K562 (cell line): ENCODE measurements at regions not wholly inside any gene's neighbourhood (a gene's known extent, or its start where the extent isn't known, plus 50 kb on each side); places are given as distances from the start of the nearest gene placed in this dataset.

ENCODE experiments used
- ATAC-seq: fragments of 200-7000 bp; cut with Tn5 transposase; 3 replicates; pipeline ENCODE4 v1.9.1; 2020; ENCODE audit warnings: moderate library complexity
- BruUV-seq: library from RNA; stranded (reverse); fragments of 400-500 nt; replicated peaks from 2 replicates; lab custom pipeline; 2021; lab: Mats Ljungman, UMichigan
- CTCF ChIA-PET: fragments of 300-600 bp; formaldehyde crosslinking; extraction: SDS; loops from one replicate; lab custom pipeline; 2021; ENCODE audit warnings: low intra/inter-chr PET ratio; lab: Yijun Ruan, JAX
- POLR2A ChIA-PET: fragments of 300-600, 350-650 bp; sonication (Branson Sonifier 250); formaldehyde crosslinking; extraction: SDS; loops from one replicate; lab custom pipeline; 2021; ENCODE audit warnings: antibody characterized with exemption, inconsistent platforms; lab: Yijun Ruan, JAX
- DNase-seq, 4 experiments: peaks; one replicate each; pipeline versions ENCODE4 v3.0.0 to v3.0.0-alpha.2; 2011 to 2018; ENCODE audit warnings: low spot score in 3 of 4, mixed read lengths in 3 of 4; ENCODE audit errors: extremely low read depth in 1 of 4
- FAIRE-seq: peaks from 2 replicates; lab custom pipeline; 2011; peaks lifted over from hg19 to GRCh38; lab: Jason Lieb, UNC
- H2AFZ ChIP-seq: 2 replicates; pipeline ENCODE4 v1.6.0; 2011; ENCODE audit warnings: low read depth, low read length, control low read depth, inconsistent platforms
- H3K27ac ChIP-seq: fragments of 200-600 bp; 3 replicates; pipeline ENCODE4 v1.8.0; 2011; ENCODE audit warnings: low read depth, mild to moderate bottlenecking, control low read depth, inconsistent platforms, low read length, moderate library complexity, mixed read lengths; ENCODE audit errors: extremely low read depth
- H3K27me3 ChIP-seq, 2 experiments: fragments of 300-600 bp in 1 of 2; 2 replicates in 1 of 2; 3 replicates in 1 of 2; pipeline versions ENCODE4 v1.6.0 to v1.8.0; 2011; ENCODE audit warnings: inconsistent platforms in 2 of 2, low read length in 2 of 2, mild to moderate bottlenecking in 1 of 2, mixed read lengths in 1 of 2, moderate library complexity in 1 of 2; ENCODE audit not compliant: control insufficient read depth in 2 of 2, insufficient read depth in 2 of 2
- H3K36me3 ChIP-seq: fragments of 300-600 bp; 3 replicates; pipeline ENCODE4 v1.8.0; 2011; ENCODE audit warnings: mild to moderate bottlenecking, low read length, inconsistent platforms; ENCODE audit not compliant: control insufficient read depth, insufficient read depth
- H3K4me1 ChIP-seq, 2 experiments: fragments of 200-600 bp in 1 of 2; replicated peaks in 1 of 2; 2 replicates in 1 of 2; 3 replicates in 1 of 2; pipeline versions ENCODE4 v1.5.1 to v1.8.0; 2011; ENCODE audit warnings: inconsistent platforms in 2 of 2, low read length in 2 of 2, mild to moderate bottlenecking in 1 of 2, mixed read lengths in 1 of 2, moderate library complexity in 1 of 2; ENCODE audit not compliant: control insufficient read depth in 2 of 2, insufficient read depth in 2 of 2
- H3K4me2 ChIP-seq: 2 replicates; pipeline ENCODE4 v1.6.1; 2011; ENCODE audit warnings: low read length, control low read depth, inconsistent platforms, mixed read lengths; ENCODE audit not compliant: insufficient read depth
- H3K4me3 ChIP-seq: fragments of 200-600 bp; sonication (generic), shearing (Covaris generic); 2 replicates; pipeline ENCODE4 v1.5.1; 2016; ENCODE audit warnings: control low read depth, inconsistent platforms
- H3K79me2 ChIP-seq: fragments of 200-600 bp; 3 replicates; pipeline ENCODE4 v1.8.0; 2011; ENCODE audit warnings: low read length, inconsistent platforms; ENCODE audit not compliant: control insufficient read depth, insufficient read depth
- H3K9ac ChIP-seq, 2 experiments: 2 replicates each; pipeline versions ENCODE4 v1.6.0 to v1.6.1; 2011; ENCODE audit warnings: low read depth in 2 of 2, low read length in 2 of 2, control low read depth in 1 of 2, inconsistent platforms in 1 of 2, mild to moderate bottlenecking in 1 of 2, mixed read lengths in 1 of 2; ENCODE audit not compliant: insufficient read depth in 1 of 2
- H3K9me1 ChIP-seq: one replicate; pipeline ENCODE4 v1.6.0; 2011; ENCODE audit warnings: inconsistent platforms, mild to moderate bottlenecking, low read length, moderate library complexity; ENCODE audit not compliant: control insufficient read depth, insufficient read depth
- H3K9me3 ChIP-seq: replicated peaks from 2 replicates; pipeline ENCODE4 v1.5.1; 2011; ENCODE audit warnings: low read depth, low read length, inconsistent platforms; ENCODE audit not compliant: control insufficient read depth, insufficient read depth
- H4K20me1 ChIP-seq: replicated peaks from 2 replicates; pipeline ENCODE4 v1.6.1; 2011; ENCODE audit warnings: low read length, inconsistent platforms, mixed read lengths; ENCODE audit not compliant: control insufficient read depth, insufficient read depth
- ARID2 ChIP-seq: fragments of 450-650 bp; IDR thresholded peaks from 2 replicates; pipeline ENCODE4 v1.6.1; 2017; ENCODE audit warnings: antibody characterized with exemption, mild to moderate bottlenecking
- CTBP1 ChIP-seq: fragments of 450-650 bp; IDR thresholded peaks from 2 replicates; pipeline ENCODE4 v1.6.1; 2016; ENCODE audit warnings: borderline replicate concordance
- EHMT2 ChIP-seq: fragments of 450-650 bp; IDR thresholded peaks from 2 replicates; pipeline ENCODE4 v1.6.1; 2018; ENCODE audit warnings: antibody characterized with exemption
- SMAD3 ChIP-seq: fragments of 450-650 bp; formaldehyde crosslinking; conservative IDR thresholded peaks from 2 replicates; pipeline ENCODE4 v1.4.0; 2020; ENCODE audit warnings: mild to moderate bottlenecking
- SMARCB1 ChIP-seq: IDR thresholded peaks from 2 replicates; pipeline ENCODE4 v1.6.1; 2011; ENCODE audit warnings: improper control_type of control experiment, low read depth; ENCODE audit not compliant: insufficient read length
- ZNF23 ChIP-seq: fragments of 250-450 bp; sonication (Bioruptor Pico); IDR thresholded peaks from 2 replicates; pipeline ENCODE4 v1.4.0; 2020; ENCODE audit warnings: mild to moderate bottlenecking
- ZNF232 ChIP-seq: sonication (generic); formaldehyde crosslinking; IDR thresholded peaks from 2 replicates; pipeline ENCODE4 v1.8.0; 2022; ENCODE audit warnings: mild to moderate bottlenecking, missing genetic modification reagents
- WGBS: fragments of 100-300 bp; shearing (Covaris generic); methylation state at CpG from one replicate; pipeline ENCODE4 v1.1.6; 2016; ENCODE audit warnings: low coverage, mixed read lengths; ENCODE audit not compliant: insufficient coverage; ENCODE audit errors: missing lambda C conversion rate; 5-methylcytosine and 5-hydroxymethylcytosine counted together
- in situ Hi-C: fragments of 300-500 bp; cut with MboI; formaldehyde crosslinking; loops from 4 replicates; pipeline ENCODE4 v1.15.0; 2018; ENCODE audit warnings: inconsistent platforms, mixed read lengths
- intact Hi-C: fragments of 100-400 bp; cut with micrococcal nuclease; formaldehyde crosslinking; loops from 2 replicates; pipeline ENCODE4 v1.14.2; 2022
- TF ChIP-seq, protein P1 (sequence below): fragments of 450-650 bp; IDR thresholded peaks from 2 replicates; pipeline ENCODE4 v1.6.1; 2014; ENCODE audit warnings: low read depth, mild to moderate bottlenecking, moderate library complexity, borderline replicate concordance
- TF ChIP-seq, protein P2 (sequence below), 2 experiments: fragments of 450-650 bp; IDR thresholded peaks; 2 replicates each; pipeline ENCODE4 v1.6.1; 2016
- TF ChIP-seq, protein P3 (sequence below), 2 experiments: fragments of 450-650 bp; formaldehyde crosslinking in 1 of 2; IDR thresholded peaks; 2 replicates each; pipeline versions ENCODE4 v1.4.0 to v1.6.1; 2014 to 2020; ENCODE audit warnings: mild to moderate bottlenecking in 2 of 2, borderline replicate concordance in 1 of 2, low read depth in 1 of 2

DNA sequence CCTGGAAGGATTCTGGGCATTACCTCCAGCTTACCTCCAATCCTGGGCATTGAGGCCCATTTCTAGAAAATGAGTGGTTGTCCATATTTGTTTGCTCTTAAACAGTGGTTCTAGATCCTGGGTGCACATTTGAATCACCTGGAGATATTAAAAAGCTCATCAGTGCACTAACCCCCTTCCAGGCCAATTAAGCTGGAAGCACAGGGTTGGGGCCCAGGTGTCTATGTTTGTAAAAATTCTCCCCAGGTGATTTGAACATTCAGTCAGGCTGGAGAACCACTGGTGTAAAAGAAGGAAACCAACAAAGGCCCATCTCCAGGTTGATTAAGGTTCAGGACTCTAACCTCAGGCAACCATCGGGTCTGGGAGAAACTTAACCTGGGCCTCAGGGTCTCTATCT is 102.6 kb upstream of the NANOS1 start (continued):
- TF ChIP-seq, protein P1, sequence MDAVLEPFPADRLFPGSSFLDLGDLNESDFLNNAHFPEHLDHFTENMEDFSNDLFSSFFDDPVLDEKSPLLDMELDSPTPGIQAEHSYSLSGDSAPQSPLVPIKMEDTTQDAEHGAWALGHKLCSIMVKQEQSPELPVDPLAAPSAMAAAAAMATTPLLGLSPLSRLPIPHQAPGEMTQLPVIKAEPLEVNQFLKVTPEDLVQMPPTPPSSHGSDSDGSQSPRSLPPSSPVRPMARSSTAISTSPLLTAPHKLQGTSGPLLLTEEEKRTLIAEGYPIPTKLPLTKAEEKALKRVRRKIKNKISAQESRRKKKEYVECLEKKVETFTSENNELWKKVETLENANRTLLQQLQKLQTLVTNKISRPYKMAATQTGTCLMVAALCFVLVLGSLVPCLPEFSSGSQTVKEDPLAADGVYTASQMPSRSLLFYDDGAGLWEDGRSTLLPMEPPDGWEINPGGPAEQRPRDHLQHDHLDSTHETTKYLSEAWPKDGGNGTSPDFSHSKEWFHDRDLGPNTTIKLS, result no peak
- TF ChIP-seq ZNF232 (CRISPR knock-in tag) (no peak), SMAD3 (no peak), ARID2 (no peak), EHMT2 (no peak), CTBP1 (no peak)
- TF ChIP-seq, protein P2, sequence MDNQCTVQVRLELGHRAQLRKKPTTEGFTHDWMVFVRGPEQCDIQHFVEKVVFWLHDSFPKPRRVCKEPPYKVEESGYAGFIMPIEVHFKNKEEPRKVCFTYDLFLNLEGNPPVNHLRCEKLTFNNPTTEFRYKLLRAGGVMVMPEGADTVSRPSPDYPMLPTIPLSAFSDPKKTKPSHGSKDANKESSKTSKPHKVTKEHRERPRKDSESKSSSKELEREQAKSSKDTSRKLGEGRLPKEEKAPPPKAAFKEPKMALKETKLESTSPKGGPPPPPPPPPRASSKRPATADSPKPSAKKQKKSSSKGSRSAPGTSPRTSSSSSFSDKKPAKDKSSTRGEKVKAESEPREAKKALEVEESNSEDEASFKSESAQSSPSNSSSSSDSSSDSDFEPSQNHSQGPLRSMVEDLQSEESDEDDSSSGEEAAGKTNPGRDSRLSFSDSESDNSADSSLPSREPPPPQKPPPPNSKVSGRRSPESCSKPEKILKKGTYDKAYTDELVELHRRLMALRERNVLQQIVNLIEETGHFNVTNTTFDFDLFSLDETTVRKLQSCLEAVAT (IDR thresholded peaks at IDR 0.05), result no peak

DNA sequence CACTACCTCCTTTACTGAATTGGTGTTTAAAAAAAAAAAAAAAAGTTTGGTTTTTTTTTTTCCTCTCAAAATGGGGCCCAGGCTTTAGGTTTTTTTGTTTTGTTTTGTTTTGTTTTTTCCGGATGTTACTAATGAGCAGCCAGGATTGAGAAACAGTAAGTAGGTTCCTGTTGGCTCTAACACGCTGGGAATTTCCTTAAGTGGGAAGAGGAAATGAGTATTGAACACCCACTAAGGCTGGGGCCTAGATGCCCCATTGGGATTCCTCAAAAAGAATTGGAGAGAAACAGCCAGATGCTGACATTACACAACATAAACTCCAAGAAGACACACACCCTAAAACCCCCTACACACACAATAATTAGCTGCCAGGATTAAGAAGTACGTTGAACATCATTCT is 102.2 kb upstream of the NANOS1 start:
- BruUV-seq, result no TSS peak
- intact Hi-C loops, result no loop called here
- ATAC-seq (no peak), DNase-seq (no peak), FAIRE-seq (no peak)
- Histone ChIP-seq H3K79me2 (no peaks in the 10 kb centered on the region), H2AFZ (no peak overlapping the region), H4K20me1 (no peaks in the 10 kb centered on the region), H3K9ac (no peak overlapping the region), H3K4me2 (no peak overlapping the region), H3K27ac (no peak overlapping the region), H3K4me3 (no peak overlapping the region), H3K9me1 (no peaks in the 10 kb centered on the region), H3K27me3 (peaks cover 2 to 22% of the 10 kb centered on the region in 2 experiments; a peak in 4 of 5 replicates), H3K4me1 (no peaks in the 10 kb centered on the region), H3K9me3 (no peaks in the 10 kb centered on the region), H3K36me3 (no peaks in the 10 kb centered on the region)
- ChIA-PET POLR2A (no interaction called here), CTCF (no interaction called here)
- in situ Hi-C loops, result no loop called here
- 0% methylated on average over 3 of the region's 3 CpGs for WGBS
- TF ChIP-seq, protein P3, sequence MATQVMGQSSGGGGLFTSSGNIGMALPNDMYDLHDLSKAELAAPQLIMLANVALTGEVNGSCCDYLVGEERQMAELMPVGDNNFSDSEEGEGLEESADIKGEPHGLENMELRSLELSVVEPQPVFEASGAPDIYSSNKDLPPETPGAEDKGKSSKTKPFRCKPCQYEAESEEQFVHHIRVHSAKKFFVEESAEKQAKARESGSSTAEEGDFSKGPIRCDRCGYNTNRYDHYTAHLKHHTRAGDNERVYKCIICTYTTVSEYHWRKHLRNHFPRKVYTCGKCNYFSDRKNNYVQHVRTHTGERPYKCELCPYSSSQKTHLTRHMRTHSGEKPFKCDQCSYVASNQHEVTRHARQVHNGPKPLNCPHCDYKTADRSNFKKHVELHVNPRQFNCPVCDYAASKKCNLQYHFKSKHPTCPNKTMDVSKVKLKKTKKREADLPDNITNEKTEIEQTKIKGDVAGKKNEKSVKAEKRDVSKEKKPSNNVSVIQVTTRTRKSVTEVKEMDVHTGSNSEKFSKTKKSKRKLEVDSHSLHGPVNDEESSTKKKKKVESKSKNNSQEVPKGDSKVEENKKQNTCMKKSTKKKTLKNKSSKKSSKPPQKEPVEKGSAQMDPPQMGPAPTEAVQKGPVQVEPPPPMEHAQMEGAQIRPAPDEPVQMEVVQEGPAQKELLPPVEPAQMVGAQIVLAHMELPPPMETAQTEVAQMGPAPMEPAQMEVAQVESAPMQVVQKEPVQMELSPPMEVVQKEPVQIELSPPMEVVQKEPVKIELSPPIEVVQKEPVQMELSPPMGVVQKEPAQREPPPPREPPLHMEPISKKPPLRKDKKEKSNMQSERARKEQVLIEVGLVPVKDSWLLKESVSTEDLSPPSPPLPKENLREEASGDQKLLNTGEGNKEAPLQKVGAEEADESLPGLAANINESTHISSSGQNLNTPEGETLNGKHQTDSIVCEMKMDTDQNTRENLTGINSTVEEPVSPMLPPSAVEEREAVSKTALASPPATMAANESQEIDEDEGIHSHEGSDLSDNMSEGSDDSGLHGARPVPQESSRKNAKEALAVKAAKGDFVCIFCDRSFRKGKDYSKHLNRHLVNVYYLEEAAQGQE (IDR thresholded peaks at IDR 0.05; ENCODE audit: borderline replicate concordance), result no peak
- TF ChIP-seq, protein P3 (CRISPR knock-in tag; IDR thresholded peaks at IDR 0.05; ENCODE audit: low read depth), result no peak
- TF ChIP-seq SMARCB1 (no peak), ZNF23 (CRISPR knock-in tag) (no peak)
